H1 (cell line): ENCODE measurements at regions not wholly inside any gene's neighbourhood (a gene's known extent, or its start where the extent isn't known, plus 50 kb on each side); places are given as distances from the start of the nearest gene placed in this dataset.

Source experiments
- CTCF ChIA-PET: fragments of 300-600 bp; sonication (Branson Sonifier 250); formaldehyde crosslinking; loops from one replicate; lab custom pipeline; 2021; ENCODE audit not compliant: partially characterized antibody; lab: Charles Lee
- POLR2A ChIA-PET: fragments of 300-600 bp; sonication (Branson Sonifier 250); formaldehyde crosslinking; loops from one replicate; lab custom pipeline; 2021; ENCODE audit warnings: inconsistent platforms; ENCODE audit not compliant: partially characterized antibody; lab: Charles Lee
- DNase-seq, 2 experiments: peaks; one replicate each; pipeline versions ENCODE4 v3.0.0 to v3.0.0-alpha.2; 2010 to 2022; ENCODE audit warnings: low spot score in 2 of 2, low read depth in 1 of 2, mixed read lengths in 1 of 2
- FAIRE-seq: peaks from 2 replicates; lab custom pipeline; 2011; peaks lifted over from hg19 to GRCh38; lab: Jason Lieb, UNC
- H2AFZ ChIP-seq: 2 replicates; pipeline ENCODE4 v1.8.1; 2012; ENCODE audit warnings: low read length, inconsistent platforms
- H2AK5ac ChIP-seq: 2 replicates; pipeline ENCODE4 v1.6.1; 2013; ENCODE audit warnings: low read depth, low read length
- H2BK120ac ChIP-seq: replicated peaks from 2 replicates; pipeline ENCODE3; 2013; ENCODE audit warnings: low read depth, low read length, inconsistent platforms
- H2BK12ac ChIP-seq: 2 replicates; pipeline ENCODE4 v1.6.1; 2013; ENCODE audit warnings: low read depth, low read length
- H2BK15ac ChIP-seq: 2 replicates; pipeline ENCODE4 v1.6.1; 2013; ENCODE audit warnings: low read length
- H2BK20ac ChIP-seq: 2 replicates; pipeline ENCODE4 v1.6.1; 2013; ENCODE audit warnings: low read length
- H2BK5ac ChIP-seq: 2 replicates; pipeline ENCODE4 v1.6.1; 2013; ENCODE audit warnings: low read depth, low read length
- H3K14ac ChIP-seq: 2 replicates; pipeline ENCODE4 v1.6.1; 2013; ENCODE audit warnings: inconsistent platforms; ENCODE audit not compliant: insufficient read length
- H3K18ac ChIP-seq: 2 replicates; pipeline ENCODE4 v1.6.1; 2013; ENCODE audit warnings: low read length; ENCODE audit errors: extremely low read depth
- H3K23ac ChIP-seq: 2 replicates; pipeline ENCODE4 v1.6.1; 2013; ENCODE audit warnings: inconsistent platforms; ENCODE audit not compliant: insufficient read length
- H3K23me2 ChIP-seq: 2 replicates; pipeline ENCODE4 v1.6.1; 2013; ENCODE audit warnings: low read depth, low read length
- H3K27ac ChIP-seq: 2 replicates; pipeline ENCODE4 v1.6.1; 2011; ENCODE audit warnings: low read depth, low read length, inconsistent platforms
- H3K27me3 ChIP-seq, 4 experiments: replicated peaks in 1 of 4; 1 replicate in 1 of 4; 2 replicates in 3 of 4; pipeline versions ENCODE4 v1.6.1 to v1.8.1; 2011 to 2013; ENCODE audit warnings: low read length in 3 of 4, mild to moderate bottlenecking in 3 of 4, inconsistent platforms in 2 of 4, mixed read lengths in 2 of 4, moderate library complexity in 1 of 4; ENCODE audit not compliant: control insufficient read depth in 3 of 4, insufficient read depth in 3 of 4; ENCODE audit errors: extremely low read depth in 1 of 4
- H3K36me3 ChIP-seq, 4 experiments: 2 replicates each; pipeline versions ENCODE4 v1.6.1 to v1.8.1; 2011 to 2013; ENCODE audit warnings: mild to moderate bottlenecking in 4 of 4, low read length in 3 of 4, moderate library complexity in 2 of 4, control low read depth in 1 of 4, inconsistent platforms in 1 of 4; ENCODE audit not compliant: insufficient read depth in 4 of 4, control insufficient read depth in 2 of 4
- H3K4ac ChIP-seq: replicated peaks from 2 replicates; pipeline ENCODE3; 2013; ENCODE audit warnings: low read length, low read depth, mixed read lengths, inconsistent platforms; ENCODE audit not compliant: insufficient read length
- H3K4me1 ChIP-seq, 4 experiments: replicated peaks in 1 of 4; 1 replicate in 1 of 4; 2 replicates in 3 of 4; pipeline versions ENCODE4 v1.6.1 to v1.8.1; 2011 to 2013; ENCODE audit warnings: low read length in 3 of 4, inconsistent platforms in 2 of 4, mixed read lengths in 1 of 4; ENCODE audit not compliant: insufficient read depth in 4 of 4, control insufficient read depth in 3 of 4
- H3K4me2 ChIP-seq, 2 experiments: 2 replicates each; pipeline versions ENCODE4 v1.6.1 to v1.8.1; 2011 to 2013; ENCODE audit warnings: low read depth in 2 of 2, low read length in 2 of 2, control low read depth in 1 of 2, inconsistent platforms in 1 of 2, mild to moderate bottlenecking in 1 of 2; ENCODE audit not compliant: insufficient read depth in 1 of 2
- H3K4me3 ChIP-seq, 4 experiments: fragments of 200-600, 300-600 bp in 1 of 4; sonication (generic), shearing (Covaris generic), sonication (Bioruptor Twin) in 1 of 4; 2 replicates each; pipeline versions ENCODE4 v1.5.1 to v1.8.1; 2011 to 2016; ENCODE audit warnings: low read length in 4 of 4, low read depth in 3 of 4, control low read depth in 2 of 4, inconsistent platforms in 2 of 4, mild to moderate bottlenecking in 2 of 4, mixed read lengths in 1 of 4, moderate library complexity in 1 of 4; ENCODE audit not compliant: insufficient read depth in 2 of 4; ENCODE audit errors: extremely low read depth in 1 of 4
- H3K56ac ChIP-seq: replicated peaks from 2 replicates; pipeline ENCODE3; 2013; ENCODE audit warnings: low read depth, mild to moderate bottlenecking, mixed read lengths, low read length, inconsistent platforms; ENCODE audit not compliant: insufficient read length
- H3K79me1 ChIP-seq: 2 replicates; pipeline ENCODE4 v1.6.1; 2013; ENCODE audit warnings: low read depth, low read length, control low read depth
- H3K79me2 ChIP-seq, 2 experiments: 2 replicates each; pipeline versions ENCODE4 v1.6.1 to v1.8.1; 2012 to 2013; ENCODE audit warnings: low read length in 2 of 2, mild to moderate bottlenecking in 2 of 2, inconsistent platforms in 1 of 2; ENCODE audit not compliant: insufficient read depth in 2 of 2, control insufficient read depth in 1 of 2
- H3K9ac ChIP-seq, 4 experiments: replicated peaks in 1 of 4; 1 replicate in 1 of 4; 2 replicates in 3 of 4; pipeline versions ENCODE4 v1.6.1 to v1.8.1; 2011 to 2013; ENCODE audit warnings: low read depth in 3 of 4, low read length in 3 of 4, control low read depth in 2 of 4, mild to moderate bottlenecking in 2 of 4, moderate library complexity in 2 of 4, inconsistent platforms in 1 of 4; ENCODE audit errors: extremely low read depth in 1 of 4
- H3K9me3 ChIP-seq, 2 experiments: 2 replicates each; pipeline versions ENCODE4 v1.6.1 to v1.8.1; 2012 to 2013; ENCODE audit warnings: mild to moderate bottlenecking in 2 of 2, moderate library complexity in 2 of 2, control low read depth in 1 of 2, inconsistent platforms in 1 of 2, low read depth in 1 of 2, low read length in 1 of 2, mixed read lengths in 1 of 2; ENCODE audit not compliant: insufficient read depth in 2 of 2
- H4K20me1 ChIP-seq, 2 experiments: replicated peaks in 1 of 2; 2 replicates each; pipeline versions ENCODE3 to v1.8.1; 2011 to 2013; ENCODE audit warnings: inconsistent platforms in 2 of 2, low read length in 2 of 2, mild to moderate bottlenecking in 1 of 2; ENCODE audit not compliant: insufficient read depth in 2 of 2, control insufficient read depth in 1 of 2
- H4K5ac ChIP-seq: 2 replicates; pipeline ENCODE4 v1.6.1; 2013; ENCODE audit warnings: low read length, low read depth, mixed read lengths, inconsistent platforms; ENCODE audit not compliant: insufficient read length
- H4K8ac ChIP-seq: 2 replicates; pipeline ENCODE4 v1.8.0; 2013; ENCODE audit warnings: mild to moderate bottlenecking, moderate library complexity, low read length, inconsistent platforms; ENCODE audit not compliant: insufficient read depth; ENCODE audit errors: extremely low read depth
- H4K91ac ChIP-seq: replicated peaks from 2 replicates; pipeline ENCODE3; 2013; ENCODE audit warnings: low read length, mixed read lengths, inconsistent platforms; ENCODE audit not compliant: insufficient read length
- KDM5A ChIP-seq: fragments of 200-600 bp; IDR thresholded peaks from 2 replicates; pipeline ENCODE4 v1.7.1; 2012; ENCODE audit warnings: mild to moderate bottlenecking, low read length, inconsistent platforms, mixed read lengths
- NANOG ChIP-seq: IDR thresholded peaks from 2 replicates; pipeline ENCODE4 v1.6.1; 2011; ENCODE audit warnings: low read length, low read depth, mild to moderate bottlenecking, inconsistent platforms; ENCODE audit not compliant: insufficient read depth, poor library complexity, severe bottlenecking
- POLR2A ChIP-seq, 2 experiments: IDR thresholded peaks; 1 replicate in 1 of 2; 2 replicates in 1 of 2; pipeline ENCODE4 v1.6.1; 2011; ENCODE audit warnings: low read depth in 2 of 2, low read length in 2 of 2, mild to moderate bottlenecking in 2 of 2; ENCODE audit errors: control extremely low read depth in 1 of 2
- SAP30 ChIP-seq: fragments of 300-600 bp; sonication (generic); IDR thresholded peaks from 2 replicates; pipeline ENCODE4 v1.7.1; 2012; ENCODE audit warnings: low read length, moderate library complexity, mild to moderate bottlenecking, inconsistent platforms; ENCODE audit not compliant: insufficient read depth, insufficient replicate concordance
- SP4 ChIP-seq: IDR thresholded peaks from 2 replicates; pipeline ENCODE4 v1.6.1; 2012; ENCODE audit warnings: low read length, inconsistent platforms
- SRF ChIP-seq: IDR thresholded peaks from 2 replicates; pipeline ENCODE4 v1.6.1; 2011; ENCODE audit warnings: mild to moderate bottlenecking, low read depth, low read length, moderate library complexity
- WGBS, 2 experiments: shearing (Covaris generic) in 1 of 2; methylation state at CpG; one replicate each; pipeline versions ENCODE4 v1.1.6 to v1.1.7; 2013 to 2015; ENCODE audit warnings: low lambda C conversion rate in 2 of 2, mixed read lengths in 2 of 2, inconsistent platforms in 1 of 2, low coverage in 1 of 2, missing lambda C conversion rate in 1 of 2; ENCODE audit not compliant: insufficient replicate concordance in 2 of 2, insufficient coverage in 1 of 2, insufficient read length in 1 of 2; ENCODE audit errors: extremely low coverage in 1 of 2, missing lambda C conversion rate in 1 of 2; 5-methylcytosine and 5-hydroxymethylcytosine counted together

DNA sequence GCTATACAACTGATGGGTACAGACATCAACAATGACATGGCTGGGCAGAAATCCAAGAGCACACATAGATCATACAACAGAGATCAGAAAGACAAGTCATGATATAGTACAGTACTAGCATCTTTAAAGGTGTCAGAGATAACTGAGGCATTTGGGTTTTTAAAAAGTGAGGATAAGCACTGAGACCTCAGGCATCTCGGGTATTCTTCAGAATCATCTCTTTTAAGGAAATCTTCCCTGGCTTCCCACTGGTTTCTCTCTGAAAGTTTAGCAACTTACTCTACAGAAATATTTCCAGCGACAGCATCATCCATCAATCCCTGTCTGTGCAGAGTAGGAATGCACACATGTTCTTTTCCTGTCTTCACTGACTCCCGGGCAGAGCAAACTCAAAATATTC lies 93.2 kb upstream of the PARP11 start:
- ChIA-PET CTCF (interaction anchor here (0.9 kb wide), 1 partner anchor 10 kb away, joined by 3 read pairs; no protein-coding TSS in a partner anchor), POLR2A (no interaction called here)
- no peak for FAIRE-seq
- no peak overlapping the region for H3K4me3 ChIP-seq
- no peak overlapping the region for H4K8ac ChIP-seq
- H2AK5ac ChIP-seq, result no peak overlapping the region
- H2BK20ac ChIP-seq, result no peak overlapping the region
- H3K18ac ChIP-seq, result no peak overlapping the region
- no peaks in the 10 kb centered on the region for H3K79me1 ChIP-seq
- H3K14ac ChIP-seq, result no peak overlapping the region
- H4K5ac ChIP-seq, result no peak overlapping the region
- no peak overlapping the region for H3K56ac ChIP-seq
- H2BK15ac ChIP-seq, result no peak overlapping the region
- no peaks in the 10 kb centered on the region for H3K23me2 ChIP-seq
- no peak for TF ChIP-seq NANOG
- TF ChIP-seq SRF, result no peak
- TF ChIP-seq SP4, result no peak
- TF ChIP-seq KDM5A, result no peak
- no peak for TF ChIP-seq POLR2A (IDR thresholded peaks at IDR 0.05; ENCODE audit: control extremely low read depth in 1 of 2, low read depth in 2 of 2, low read length in 2 of 2)
- no peak for TF ChIP-seq SAP30
- TF ChIP-seq, all 59 proteins: peak for 0
- Histone ChIP-seq H3K4me1 (peaks cover 0 to 2% (median 0%) of the 10 kb centered on the region in 4 experiments; a peak in 2 of 7 replicates), H2BK5ac (no peak overlapping the region), H3K27ac (no peak overlapping the region), H3K9ac (no peak overlapping the region), H2BK12ac (no peak overlapping the region), H4K91ac (no peak overlapping the region), H3K9me3 (no peaks in the 10 kb centered on the region), H3K23ac (no peak overlapping the region), H3K79me2 (no peaks in the 10 kb centered on the region), H4K20me1 (no peaks in the 10 kb centered on the region), H3K4me2 (no peak overlapping the region), H3K36me3 (no peaks in the 10 kb centered on the region), H3K4ac (no peak overlapping the region), H2BK120ac (no peak overlapping the region), H2AFZ (no peak overlapping the region), H3K27me3 (no peaks in the 10 kb centered on the region)
- 91% methylated on average over 3 of the region's 3 CpGs; no CpG with 5 or more reads in 1 of the 2 experiments for WGBS, 2 experiments
- DNase-seq, result no peak
